NB4 (cell line): ENCODE measurements at regions not wholly inside any gene's neighbourhood (a gene's known extent, or its start where the extent isn't known, plus 50 kb on each side); places are given as distances from the start of the nearest gene placed in this dataset.
A peak's percentile ranks its signal among the peaks of the same experiment; 100 is the strongest.

Experiments
- DNase-seq: peaks from one replicate; pipeline ENCODE4 v3.0.0; 2010; ENCODE audit warnings: low read depth
- H3K4me3 ChIP-seq: one replicate; pipeline ENCODE4 v1.5.1; 2011; ENCODE audit warnings: mild to moderate bottlenecking, low read depth, low read length, moderate library complexity
- MYC ChIP-seq: IDR thresholded peaks from 2 replicates; pipeline ENCODE4 v1.6.1; 2011; ENCODE audit warnings: low read depth, low read length
- POLR2A ChIP-seq: IDR thresholded peaks from 2 replicates; pipeline ENCODE4 v1.6.1; 2011; ENCODE audit warnings: mild to moderate bottlenecking; ENCODE audit not compliant: insufficient read length; ENCODE audit errors: extremely low read depth
- TF ChIP-seq, protein P1 (sequence below): IDR thresholded peaks from 2 replicates; pipeline ENCODE4 v1.6.1; 2011; ENCODE audit warnings: low read depth, low read length
- TF ChIP-seq, protein P2 (sequence below): IDR thresholded peaks from one replicate; pipeline ENCODE4 v1.5.1; 2012; ENCODE audit warnings: low read depth, low read length

DNA sequence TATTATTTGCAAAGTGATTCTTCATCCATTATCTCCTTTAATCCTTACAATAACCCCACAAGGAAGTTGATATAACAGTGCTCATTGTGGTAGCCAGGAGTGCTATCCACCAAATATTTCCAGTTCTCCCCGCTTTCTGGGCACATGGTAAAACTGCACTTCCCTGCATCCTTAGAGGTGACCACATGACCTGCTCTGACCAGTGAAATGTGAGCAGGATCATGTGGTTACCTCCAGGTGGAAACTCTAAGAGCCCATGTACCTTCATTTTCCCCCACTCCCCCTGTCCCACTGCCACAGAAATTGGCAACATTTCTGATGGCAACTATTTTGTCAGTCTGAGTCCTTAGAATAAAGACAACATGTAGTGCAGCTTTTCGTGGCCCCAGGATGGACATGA lies 89.7 kb downstream of the MRPL46 start:
- H3K4me3 ChIP-seq = no peak overlapping the region
- no peak for DNase-seq
- TF ChIP-seq, protein P1, sequence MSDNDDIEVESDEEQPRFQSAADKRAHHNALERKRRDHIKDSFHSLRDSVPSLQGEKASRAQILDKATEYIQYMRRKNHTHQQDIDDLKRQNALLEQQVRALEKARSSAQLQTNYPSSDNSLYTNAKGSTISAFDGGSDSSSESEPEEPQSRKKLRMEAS = no peak
- TF ChIP-seq, protein P2, sequence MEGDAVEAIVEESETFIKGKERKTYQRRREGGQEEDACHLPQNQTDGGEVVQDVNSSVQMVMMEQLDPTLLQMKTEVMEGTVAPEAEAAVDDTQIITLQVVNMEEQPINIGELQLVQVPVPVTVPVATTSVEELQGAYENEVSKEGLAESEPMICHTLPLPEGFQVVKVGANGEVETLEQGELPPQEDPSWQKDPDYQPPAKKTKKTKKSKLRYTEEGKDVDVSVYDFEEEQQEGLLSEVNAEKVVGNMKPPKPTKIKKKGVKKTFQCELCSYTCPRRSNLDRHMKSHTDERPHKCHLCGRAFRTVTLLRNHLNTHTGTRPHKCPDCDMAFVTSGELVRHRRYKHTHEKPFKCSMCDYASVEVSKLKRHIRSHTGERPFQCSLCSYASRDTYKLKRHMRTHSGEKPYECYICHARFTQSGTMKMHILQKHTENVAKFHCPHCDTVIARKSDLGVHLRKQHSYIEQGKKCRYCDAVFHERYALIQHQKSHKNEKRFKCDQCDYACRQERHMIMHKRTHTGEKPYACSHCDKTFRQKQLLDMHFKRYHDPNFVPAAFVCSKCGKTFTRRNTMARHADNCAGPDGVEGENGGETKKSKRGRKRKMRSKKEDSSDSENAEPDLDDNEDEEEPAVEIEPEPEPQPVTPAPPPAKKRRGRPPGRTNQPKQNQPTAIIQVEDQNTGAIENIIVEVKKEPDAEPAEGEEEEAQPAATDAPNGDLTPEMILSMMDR = no peak
- TF ChIP-seq MYC (no peak), POLR2A (no peak)

DNA sequence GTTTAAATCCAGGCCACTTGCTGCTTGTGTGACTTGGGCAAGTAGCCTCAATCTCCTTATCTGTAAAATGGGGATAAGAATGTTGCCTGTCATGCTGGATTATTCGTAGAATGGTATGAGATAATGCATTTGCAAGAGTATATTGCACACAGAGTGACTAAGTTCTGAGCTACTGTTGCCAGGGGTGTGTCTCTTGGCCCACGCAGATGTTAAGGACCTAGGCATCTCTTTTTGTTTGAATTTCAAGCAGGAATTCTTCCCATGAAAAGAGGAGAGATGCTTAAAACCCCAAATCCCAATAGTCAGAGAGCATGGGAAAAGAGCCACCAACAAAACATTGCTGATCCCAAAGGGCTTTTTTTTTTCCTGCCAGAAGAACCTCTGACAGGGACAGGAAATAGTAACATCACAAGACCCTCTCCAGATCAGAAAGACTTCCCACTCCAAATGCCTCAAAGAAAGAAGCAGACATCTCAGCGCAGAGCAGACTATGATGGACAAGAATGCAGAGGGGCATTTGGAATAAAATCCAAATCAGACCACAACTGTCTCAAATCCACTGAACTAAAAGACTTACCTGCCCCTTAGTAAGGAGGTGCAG lies 90.5 kb downstream of the MRPL46 start:
- TF ChIP-seq, protein P2 = no peak
- TF ChIP-seq POLR2A (no peak), MYC (no peak)
- TF ChIP-seq, protein P1 = no peak
- H3K4me3 ChIP-seq = no peak overlapping the region
- no peak for DNase-seq

DNA sequence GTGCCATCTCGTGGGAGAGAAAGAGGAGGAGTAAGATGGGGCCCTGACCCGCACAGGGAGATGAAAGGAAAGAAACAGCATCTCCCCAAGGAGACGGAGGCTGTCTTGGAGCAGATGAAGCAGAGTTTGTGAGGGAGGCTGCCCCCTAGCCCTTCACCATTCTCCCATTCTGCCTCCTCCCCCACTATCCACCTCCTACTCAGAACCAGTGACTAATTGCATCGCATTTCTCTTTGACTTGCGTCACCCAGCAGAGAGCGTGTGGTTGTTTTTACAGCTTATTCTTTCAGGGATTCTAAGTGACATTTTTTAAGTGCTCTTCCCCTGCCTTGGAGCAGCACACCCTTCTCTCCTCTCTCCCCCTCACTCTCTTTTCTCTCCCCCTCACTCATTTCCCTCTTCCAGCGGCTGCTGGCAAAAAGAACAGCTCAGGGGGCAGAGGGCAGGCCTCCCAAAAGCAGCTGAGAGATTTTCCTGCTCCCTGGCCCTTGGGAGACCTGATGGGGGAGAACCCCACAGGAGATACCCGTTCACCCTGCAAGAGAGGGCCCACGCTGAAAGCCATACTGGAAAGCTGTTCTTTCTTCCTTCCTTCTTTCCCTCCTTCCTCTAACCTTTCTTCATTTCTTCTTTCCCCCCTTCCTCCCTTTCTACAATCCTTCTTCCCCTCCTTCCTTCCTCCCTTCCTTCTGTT lies 91.8 kb downstream of the MRPL46 start:
- TF ChIP-seq POLR2A (no peak), MYC (no peak)
- TF ChIP-seq, protein P2 = no peak
- TF ChIP-seq, protein P1 = no peak
- DNase-seq = peak; percentile 39
- H3K4me3 ChIP-seq = no peak overlapping the region

DNA sequence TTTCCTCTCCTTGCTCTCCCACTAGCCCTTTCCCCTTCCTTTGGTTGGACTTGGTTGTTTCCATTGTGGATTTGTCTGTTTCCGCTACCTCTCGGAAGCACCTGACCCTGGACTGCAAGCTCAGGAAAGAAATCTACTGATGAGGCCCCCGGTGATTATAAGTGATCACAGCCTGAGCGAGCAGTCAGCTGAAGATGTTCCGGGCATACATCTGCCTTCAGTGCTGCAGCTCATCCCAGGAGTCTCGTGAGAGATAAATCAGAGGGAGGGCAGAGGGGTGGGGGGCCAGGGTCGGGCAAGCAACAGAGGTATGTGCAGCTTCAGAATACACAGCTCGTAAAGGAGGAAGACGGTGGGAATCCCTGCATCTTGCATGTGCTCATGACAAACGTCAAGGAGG lies 102.1 kb downstream of the MRPL46 start:
- no peak for DNase-seq
- H3K4me3 ChIP-seq = no peak overlapping the region
- TF ChIP-seq POLR2A (no peak), MYC (no peak)
- TF ChIP-seq, protein P2 = no peak
- TF ChIP-seq, protein P1 = no peak

DNA sequence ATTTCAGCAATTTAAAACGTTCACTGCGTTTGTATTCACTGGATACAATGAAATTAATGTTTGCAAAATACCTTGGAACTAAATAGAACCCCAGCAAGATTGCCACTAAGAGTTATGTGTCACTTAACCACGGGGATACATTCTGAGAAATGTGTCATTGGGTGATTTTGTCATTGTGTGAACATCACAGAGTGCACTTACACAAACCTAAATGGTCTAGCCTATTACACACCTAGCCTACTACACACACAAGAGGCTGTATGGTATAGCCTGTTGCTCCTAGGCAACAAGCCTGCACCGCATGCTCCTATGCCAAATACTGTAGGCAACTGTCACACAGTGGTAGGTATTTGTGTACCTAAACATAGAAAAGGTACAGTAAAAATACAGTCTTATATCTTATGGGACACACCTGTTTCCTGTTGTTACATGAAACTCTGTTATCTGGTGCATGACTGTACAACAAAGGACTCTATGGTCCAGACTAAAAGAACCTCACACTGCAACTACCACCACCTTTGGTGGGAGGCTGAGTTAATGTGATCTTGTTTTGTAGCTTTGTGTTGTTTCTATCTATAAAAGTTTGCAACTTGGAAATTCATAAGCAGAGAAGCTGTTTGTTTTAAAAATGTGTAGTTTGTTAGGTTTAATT lies 92.2 kb upstream of the NTRK3 start:
- TF ChIP-seq MYC = no peak
- TF ChIP-seq, protein P2 = no peak
- TF ChIP-seq POLR2A = no peak
- TF ChIP-seq, protein P1 = no peak
- no peak overlapping the region for H3K4me3 ChIP-seq
- no peak for DNase-seq
